ENCODE measurements at regions not wholly inside any gene's neighbourhood (a gene's known extent, or its start where the extent isn't known, plus 50 kb on each side); places are given as distances from the start of the nearest gene placed in this dataset.
"Not testable (repeated sequence)": the region's sequence is repeated elsewhere in the genome, so short reads cannot be mapped to it uniquely, and the experiment has no call there.

DNA sequence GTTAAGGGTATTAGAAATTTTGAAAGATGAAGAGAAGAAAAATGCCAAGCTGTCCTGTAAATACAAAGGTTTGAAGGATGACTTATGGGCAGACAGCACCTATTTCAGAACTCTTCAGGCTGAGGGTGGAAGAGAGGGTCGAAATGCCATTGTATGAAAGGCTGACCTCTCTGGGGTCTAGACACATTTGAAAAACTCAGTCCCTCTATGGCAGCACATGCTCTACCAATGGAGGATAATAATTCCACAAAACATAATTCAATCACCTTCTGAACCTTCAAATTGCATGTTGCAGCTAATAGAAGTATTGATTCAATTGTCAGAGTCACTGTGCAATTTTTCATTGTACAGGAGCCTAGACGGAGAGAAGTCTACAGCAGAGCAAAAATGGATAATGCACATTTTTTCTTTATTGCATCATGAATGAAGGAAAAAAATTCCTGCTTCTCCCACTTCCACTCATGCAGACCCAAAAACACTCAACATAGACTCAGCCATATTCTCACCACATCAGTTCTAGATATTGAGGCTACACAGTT is 569.1 kb downstream of the TBL1XR1 start:
- no peak for DNase-seq (ENCODE audit: low spot score)

DNA sequence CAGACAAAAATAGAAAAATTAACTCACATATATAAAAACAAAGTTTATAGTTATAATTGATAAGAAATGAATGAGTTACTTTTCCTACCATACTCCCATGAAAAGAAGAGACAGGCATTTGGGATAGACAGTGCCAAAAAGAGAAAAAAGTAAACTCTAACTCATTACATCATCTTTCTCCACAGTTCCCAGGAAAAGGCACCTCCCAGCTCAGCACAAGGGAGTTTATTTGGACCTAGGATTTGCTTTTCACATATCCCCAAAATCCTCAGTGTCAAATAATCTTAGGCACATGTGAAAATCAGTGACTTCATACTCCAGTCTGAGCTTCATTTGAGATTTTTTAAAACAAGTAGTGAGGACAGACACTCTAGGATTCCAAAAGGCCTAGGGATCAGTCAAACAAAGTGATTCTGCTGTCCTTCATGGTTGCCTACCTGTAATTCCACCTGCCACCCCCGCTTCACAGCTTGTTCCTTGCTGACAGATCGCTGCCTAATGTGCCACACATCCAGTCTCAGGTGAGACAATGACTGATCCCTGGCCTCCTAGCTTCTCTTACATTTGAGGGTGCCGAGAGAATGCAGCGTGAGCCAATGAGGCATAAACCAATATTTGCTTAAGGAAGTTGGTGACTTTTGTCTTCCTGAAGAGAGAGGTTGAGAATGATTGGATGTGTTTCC is 573.7 kb downstream of the TBL1XR1 start:
- no peak for DNase-seq (ENCODE audit: low spot score)

DNA sequence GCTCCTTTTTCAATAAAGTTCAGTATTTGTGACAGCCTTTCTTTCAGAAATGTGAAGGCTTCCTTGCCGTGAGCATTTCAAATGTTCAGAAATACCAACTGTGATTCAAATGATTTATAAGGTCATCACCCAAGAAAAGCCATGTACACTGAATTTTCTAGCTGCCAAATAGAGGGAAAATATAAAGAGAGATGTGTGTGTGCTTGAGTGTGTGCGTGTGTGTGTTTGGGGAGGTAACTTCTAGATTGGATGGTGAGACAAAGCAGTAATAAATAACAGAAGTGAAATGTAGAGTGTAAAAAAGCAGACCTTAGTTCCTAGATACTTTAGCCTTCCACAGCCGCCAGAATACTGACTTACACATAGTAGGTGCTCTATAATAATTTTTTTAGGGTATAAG is 577.4 kb downstream of the TBL1XR1 start:
- DNase-seq (ENCODE audit: low spot score): no peak

DNA sequence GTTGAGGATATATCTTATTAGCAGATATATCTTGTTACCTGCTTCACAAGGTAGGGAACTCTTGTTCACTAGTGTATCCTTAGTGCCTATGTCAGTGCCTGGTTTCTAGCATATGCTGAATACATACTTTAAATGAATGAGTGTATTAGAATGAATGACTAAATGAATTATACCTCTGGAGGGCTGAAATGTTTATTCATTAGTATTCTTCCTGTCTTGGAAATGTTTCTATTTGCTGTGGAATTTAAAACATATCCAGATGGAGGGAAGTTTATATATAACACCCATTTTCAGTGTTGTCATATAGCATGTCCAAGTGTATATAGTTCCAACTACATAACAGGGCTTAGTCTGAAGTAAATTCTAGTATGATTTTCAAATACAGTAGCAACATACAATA is 581.5 kb downstream of the TBL1XR1 start:
- DNase-seq (ENCODE audit: low spot score): no peak

DNA sequence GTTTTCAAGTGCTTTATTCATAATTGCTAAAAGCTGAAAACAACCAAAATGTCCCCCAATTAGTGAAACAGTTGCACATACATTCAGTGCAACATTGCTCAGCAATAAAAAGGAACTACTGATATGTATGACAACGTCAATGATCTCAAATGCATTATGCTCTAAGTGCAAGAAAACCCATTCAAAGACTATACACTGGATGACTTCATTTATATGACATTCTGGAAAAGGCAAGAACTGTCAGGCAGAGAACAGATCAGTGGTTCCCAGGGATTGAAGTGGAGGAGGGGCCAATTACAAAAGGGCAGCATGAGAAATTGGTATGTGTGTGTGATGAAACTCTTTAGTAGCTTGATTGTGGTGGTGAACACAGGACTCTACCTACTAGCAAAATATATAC is 585.6 kb downstream of the TBL1XR1 start:
- no peak for DNase-seq (ENCODE audit: low spot score)

DNA sequence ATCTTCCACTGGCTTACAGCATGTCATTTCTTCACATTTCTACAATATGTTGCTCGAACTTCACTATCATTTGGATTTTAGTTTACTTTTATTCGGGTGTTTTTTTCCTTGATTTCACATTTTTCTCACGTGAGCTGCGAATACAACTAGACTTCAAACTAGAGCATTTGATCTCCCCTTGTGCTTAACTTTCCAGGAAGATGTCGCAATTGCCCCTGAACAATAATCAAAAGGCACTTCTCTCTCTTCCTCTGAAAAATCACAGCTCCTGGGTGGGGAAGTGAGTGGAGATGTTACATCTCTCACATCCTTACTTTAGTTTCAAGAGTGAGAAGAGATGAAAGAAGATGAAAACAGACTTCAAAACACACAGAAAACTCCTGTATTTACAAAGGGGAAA is 587.9 kb downstream of the TBL1XR1 start:
- no peak for DNase-seq (ENCODE audit: low spot score)

DNA sequence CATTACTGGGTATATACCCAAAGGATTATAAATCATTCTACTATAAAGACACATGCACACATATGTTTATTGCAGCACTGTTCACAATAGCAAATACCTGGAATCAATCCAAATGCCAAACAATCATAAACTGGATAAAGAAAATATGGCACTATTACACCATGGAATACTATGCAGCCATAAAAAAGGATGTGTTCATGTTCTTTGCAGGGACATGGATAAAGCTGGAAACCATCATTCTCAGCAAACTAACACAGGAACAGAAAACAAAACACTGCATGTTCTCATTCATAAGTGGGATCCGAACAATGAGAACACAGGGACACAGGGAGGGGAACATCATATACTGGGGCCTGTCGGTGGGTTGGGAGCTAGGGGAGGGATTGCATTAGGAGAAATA is 591.7 kb downstream of the TBL1XR1 start:
- DNase-seq (ENCODE audit: low spot score): not testable (repeated sequence)

DNA sequence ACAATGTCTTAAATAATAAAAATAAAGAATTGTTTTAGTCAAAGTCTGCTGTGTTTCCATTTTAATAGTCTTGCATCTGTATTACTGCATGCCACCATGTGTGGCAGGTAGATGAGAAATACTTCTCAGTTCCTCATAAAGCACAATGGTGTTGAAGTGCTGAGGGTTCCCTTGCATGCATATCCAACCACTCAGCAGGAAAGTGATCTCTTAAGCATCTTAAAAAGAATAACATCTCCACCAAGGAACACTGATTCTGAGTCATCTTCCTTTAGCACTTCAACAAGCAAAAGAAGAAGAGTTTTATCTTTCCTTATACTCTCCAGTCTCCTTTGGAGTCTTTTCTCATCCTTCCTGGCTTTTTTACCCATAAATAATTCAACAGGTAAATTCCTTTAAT is 602.0 kb downstream of the TBL1XR1 start:
- no peak for DNase-seq (ENCODE audit: low spot score)

DNA sequence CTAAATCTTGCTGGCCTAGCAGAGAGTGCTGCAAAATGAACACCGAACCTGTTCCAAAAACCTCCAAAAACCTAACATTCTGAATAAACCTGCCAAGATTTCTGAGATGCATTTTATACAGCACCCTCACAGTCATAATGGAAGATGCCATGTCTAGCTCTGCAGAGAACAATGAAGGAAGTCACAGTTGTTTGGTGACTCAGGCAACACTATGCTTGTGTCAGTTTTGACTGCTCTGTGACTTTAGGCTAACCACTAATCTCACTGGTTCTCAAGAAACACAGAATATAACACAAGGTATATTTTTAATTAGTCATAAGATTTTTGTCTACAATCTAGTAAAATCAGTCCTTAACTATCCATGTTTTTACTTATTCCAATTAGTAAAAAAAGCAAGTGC is 606.6 kb downstream of the TBL1XR1 start:
- no peak for DNase-seq (ENCODE audit: low spot score)

DNA sequence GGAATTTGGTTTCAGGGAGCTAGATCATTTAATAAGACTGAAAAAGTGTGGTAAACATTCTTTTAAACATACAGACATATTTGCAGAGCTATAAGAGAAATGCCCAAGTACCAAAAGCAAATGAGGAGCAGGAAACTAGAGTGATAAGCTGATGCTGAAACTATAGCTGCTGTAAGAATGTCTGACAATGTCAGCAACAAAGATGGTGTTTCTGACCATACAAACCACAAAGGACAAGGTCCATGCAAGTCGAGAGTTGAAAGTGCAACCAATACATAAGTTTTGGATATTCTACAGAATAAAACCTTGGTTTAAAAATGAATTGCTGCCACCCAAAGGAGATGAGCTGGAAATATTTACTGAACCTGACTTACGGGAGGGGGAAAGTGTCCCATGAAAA is 610.2 kb downstream of the TBL1XR1 start:
- DNase-seq (ENCODE audit: low spot score): no peak

DNA sequence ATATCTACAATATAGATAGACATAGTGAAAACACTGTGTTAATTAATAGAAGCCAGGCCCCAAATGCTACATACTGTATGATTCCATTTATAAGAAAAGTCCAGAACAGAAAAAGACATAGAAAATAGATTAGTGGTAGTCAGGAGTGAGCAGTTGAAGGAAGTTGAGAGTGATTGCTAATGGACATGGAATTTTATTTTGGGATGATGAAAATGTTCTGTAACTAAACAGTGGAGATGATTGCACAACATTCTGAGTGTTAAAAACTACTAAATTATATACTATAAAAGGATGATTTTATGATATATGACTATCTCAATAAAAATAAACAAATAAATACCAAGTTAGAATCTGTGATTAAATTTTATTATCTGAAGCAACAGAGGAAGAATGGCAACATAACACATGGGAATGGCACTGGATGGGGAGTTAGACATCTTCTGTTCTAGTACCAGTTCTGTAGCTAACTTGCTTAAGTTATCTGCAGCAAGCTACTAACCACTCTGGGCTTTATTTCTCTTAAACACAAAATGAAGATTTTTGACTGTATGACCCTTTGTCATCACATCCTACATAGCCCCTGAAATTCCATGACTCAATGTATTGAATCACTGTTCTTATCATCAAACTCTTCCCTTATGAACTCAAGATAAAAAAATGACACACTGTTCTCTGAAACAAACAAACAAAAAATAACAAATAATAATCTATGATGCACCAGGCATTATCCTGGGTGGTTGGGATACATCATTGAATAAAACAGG is 612.7 kb downstream of the TBL1XR1 start:
- no peak for DNase-seq (ENCODE audit: low spot score)

DNA sequence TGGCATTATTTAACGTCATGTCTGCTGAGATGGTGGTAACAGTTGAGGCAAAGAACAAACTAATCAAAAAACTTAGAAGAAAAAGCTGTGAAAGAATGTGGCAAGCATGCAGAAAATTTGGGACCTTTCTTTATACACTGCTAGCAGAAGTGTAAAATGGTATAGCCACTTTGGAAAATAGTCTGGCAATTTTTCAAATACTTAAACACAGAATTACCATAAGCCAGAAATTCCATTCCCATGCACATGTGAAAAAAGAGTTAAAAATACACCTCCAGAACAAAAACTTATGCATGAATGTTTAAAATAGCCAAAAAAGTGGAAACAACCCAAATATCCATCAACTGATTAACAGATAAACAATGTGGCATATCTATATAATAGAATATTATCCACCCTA is 613.3 kb downstream of the TBL1XR1 start:
- no peak for DNase-seq (ENCODE audit: low spot score)

DNA sequence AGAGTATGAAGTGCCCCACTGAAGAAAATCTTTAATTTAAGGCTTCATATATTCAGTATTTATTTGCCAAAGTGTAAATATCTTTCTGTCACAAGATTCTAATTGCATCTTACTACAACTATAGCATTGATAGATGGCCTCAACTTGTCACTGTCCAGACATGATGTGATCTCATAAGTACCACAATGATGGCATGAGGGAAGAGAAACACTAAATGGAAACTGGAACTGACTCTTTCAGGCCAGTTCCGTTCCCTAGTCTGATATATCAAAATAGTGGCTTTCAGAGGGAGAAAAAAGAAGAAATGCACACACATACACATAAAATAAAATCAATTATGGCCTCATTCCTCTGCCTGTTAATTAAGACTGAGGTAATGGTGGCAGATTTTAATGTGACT is 615.7 kb downstream of the TBL1XR1 start:
- DNase-seq (ENCODE audit: low spot score): no peak

DNA sequence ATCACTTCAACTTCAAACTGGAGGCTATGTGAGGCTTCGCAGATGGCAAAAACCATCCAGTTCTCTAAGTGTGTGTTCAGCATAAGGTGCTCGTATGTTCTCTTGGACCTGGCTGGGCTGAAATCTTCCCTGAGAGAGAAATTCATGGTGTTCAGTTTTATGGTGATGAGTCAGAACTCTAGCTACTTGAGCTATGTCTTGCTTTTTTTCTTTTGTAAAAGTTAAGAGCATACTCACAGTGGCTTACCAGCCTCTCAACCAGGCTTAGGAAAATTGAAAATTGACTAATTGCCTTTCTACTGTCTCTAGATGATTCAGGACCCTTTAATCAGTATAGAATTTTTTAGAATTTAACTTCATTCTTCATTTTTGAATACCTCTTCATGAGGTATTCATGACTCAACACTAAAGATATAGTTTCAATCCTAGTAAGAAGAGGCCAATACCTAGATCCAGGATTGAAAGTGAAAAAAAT is 617.5 kb downstream of the TBL1XR1 start:
- DNase-seq (ENCODE audit: low spot score): no peak

DNA sequence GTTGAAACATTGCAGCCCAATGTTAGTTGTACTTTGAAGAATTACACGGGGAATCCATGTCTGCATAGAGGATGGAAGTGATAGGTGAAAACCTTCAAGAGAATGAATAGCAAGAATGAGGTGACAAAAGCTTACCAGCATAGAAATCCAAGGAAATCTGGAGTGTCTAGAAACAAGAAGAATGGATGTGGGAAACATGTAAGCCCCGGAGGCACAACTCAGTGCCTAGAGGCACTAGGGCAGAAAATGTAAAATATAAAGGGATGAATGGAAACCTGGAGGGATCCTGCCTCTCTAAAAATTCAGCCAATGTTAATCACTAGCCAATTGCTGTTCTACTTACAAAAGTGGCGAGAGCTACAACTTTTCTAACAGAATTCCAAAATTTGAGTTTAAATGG is 619.0 kb downstream of the TBL1XR1 start:
- no peak for DNase-seq (ENCODE audit: low spot score)

DNA sequence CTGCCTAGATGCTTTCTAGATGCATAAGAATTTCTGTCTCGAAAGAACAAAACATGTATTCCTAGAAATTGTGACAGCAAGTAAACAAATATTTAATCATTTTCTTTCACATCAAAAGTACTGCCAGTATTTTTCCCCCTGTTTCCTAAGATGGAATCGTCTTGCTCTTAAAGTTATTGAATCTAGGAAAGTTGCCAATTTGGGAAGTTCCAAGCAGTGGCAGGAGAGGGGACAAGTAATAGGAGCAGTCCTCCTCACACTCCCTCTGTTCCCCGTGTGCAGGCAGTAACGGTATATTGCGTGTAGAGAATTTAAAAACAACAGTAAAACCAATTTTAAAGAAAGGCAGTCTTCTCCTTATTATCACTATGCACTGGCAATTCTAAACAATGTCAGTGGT is 619.8 kb downstream of the TBL1XR1 start:
- DNase-seq (ENCODE audit: low spot score): no peak

DNA sequence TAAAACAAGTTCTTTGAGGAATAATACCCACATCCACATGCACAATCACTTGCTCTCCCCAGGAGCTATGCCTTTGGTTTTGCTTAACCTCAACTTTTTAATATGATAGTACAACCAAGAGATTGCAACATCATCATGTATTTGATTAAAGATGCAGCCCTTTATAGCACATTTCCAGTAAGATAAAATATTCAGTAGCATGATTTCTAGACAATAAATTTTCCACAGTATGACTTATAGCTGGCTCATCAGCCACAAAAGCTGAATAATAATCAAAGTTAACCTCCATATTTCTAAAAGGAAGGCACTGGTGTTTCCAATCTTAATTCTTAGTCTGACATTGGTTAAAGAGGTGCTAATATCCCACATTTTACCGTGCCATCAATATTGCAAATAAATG is 622.5 kb downstream of the TBL1XR1 start:
- no peak for DNase-seq (ENCODE audit: low spot score)

DNA sequence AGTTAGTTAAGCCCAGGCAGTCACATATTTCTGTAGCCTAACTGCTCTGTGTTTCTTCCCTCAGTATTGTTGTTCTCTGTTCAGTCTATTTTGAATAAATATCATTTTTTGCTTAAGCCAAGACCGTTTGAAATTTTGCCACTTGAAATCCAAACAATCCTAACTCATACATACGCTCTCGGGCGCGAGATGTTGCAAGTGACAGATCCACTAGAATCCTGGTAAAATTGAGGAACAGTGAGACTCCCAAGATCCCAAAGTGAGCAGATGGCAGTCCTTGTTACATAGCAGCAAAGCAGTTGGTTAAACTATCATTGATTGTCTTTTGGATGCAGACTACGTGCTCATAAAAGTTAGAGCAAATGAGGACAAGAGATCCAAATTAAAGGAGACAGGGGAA is 625.4 kb downstream of the TBL1XR1 start:
- DNase-seq (ENCODE audit: low spot score): no peak

DNA sequence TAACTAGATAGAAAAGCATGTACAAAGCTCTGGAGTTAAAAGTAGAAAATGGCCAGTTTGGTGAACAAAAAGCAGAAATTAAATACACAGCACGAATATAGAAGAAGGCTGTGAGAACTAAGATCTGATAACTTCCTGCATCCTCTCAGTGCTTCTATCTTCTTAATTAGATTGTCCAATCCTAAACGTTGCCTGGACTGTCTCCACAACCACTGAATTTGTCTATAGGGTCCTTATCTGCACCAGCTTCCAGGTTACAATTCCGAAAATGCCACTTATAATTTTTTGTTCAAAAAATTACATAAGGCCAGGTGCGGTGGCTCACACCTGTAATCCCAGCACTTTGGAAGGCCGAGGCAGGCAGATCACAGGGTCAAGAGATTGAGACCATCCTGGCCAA is 626.3 kb downstream of the TBL1XR1 start:
- DNase-seq (ENCODE audit: low spot score): no peak

DNA sequence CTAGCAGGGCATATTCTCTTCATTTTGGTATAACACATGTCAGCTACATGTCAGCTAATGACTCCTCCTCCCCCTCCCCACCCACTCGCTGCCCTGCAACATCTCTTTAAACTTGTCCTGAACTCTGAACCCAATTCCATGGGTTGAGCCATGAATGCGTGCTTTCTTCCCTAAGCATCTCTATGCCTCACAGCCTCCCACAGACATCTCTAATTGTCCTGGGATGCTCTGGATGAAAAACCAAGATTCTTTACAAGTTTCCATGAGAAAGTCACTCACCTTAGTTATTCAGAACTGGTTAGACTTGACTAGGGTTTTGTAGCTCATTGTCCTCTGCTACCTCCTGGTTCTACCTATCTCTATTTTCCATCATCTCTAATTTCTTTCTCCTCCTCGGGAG is 629.1 kb downstream of the TBL1XR1 start:
- DNase-seq (ENCODE audit: low spot score): no peak

DNA sequence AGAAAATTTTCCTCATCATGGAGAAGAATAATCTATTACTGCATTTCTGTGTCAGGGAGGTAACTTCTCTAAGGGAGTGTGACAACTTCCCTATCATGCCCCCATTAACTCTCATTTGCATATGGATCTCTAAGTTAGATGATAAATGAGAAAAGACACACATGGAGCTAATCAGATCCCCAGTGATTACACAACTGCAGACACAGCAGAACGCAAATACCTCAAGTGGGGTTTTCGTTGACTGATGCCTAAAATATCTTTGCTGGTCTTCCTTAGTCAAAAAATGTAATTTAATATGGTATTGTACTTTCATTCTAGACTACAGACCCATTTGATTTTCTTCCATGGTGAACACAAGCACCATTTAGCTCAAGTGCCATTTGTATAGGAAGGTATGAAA is 630.5 kb downstream of the TBL1XR1 start:
- DNase-seq (ENCODE audit: low spot score): no peak

DNA sequence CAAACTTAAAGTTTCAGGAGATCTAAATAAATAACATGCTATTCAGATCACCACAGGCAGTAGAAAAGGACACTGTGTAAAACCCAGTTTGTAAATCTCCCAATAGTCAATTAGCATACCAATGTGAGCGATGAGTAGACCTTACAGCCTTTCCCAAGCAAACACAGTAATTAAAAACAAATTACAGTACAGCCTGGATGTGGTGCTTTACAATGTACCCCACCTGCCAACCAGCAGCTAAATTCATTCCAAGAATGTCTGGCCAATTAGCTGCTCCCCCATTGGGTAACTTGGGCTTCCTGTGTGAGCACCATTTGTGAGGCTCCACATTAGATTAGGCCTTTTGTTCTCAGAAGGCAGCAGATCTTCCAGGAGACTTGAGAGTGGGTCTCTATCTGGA is 635.0 kb downstream of the TBL1XR1 start:
- DNase-seq (ENCODE audit: low spot score): no peak

DNA sequence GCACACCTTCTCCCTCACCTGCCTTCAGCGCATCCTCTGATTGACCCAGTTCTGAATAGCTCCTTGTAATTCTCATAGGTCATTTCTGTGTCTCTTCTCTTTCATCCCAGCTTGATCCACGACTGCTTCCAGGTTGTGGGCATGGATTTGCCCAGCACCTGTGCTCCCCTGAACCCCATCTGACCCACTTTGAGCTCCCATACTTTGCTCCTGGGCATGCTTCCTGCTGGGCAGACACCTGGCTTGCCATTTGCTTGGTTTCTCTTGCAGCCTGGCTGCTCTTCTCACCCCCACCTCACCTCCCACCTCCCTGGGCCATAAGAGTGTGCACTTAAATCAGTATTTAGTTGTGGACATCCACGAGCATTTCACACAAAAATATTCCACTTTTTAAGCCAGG is 635.5 kb downstream of the TBL1XR1 start:
- DNase-seq (ENCODE audit: low spot score): no peak

Data from HuH-7 (cell line).